DMS53 (cell line): ENCODE measurements at regions not wholly inside any gene's neighbourhood (a gene's known extent, or its start where the extent isn't known, plus 50 kb on each side); places are given as distances from the start of the nearest gene placed in this dataset.

Experiments used
- DNase-seq: peaks from one replicate; lab custom pipeline; 2025; lab: John Stamatoyannopoulos, UW

- no peak for DNase-seq
Observed at GRCh38 chr10:31709476-31709875, 219.2 kb downstream of the ARHGAP12 start.

- DNase-seq, result peak; percentile 19
Observed at GRCh38 chr10:31709028-31709427, 219.6 kb downstream of the ARHGAP12 start.

- DNase-seq, result no peak
Observed at GRCh38 chr10:31708474-31708873, 220.2 kb downstream of the ARHGAP12 start.

- no peak for DNase-seq
Observed at GRCh38 chr10:31708046-31708445, 220.6 kb downstream of the ARHGAP12 start.

- DNase-seq, result no peak
Observed at GRCh38 chr10:31707093-31708039, 221.3 kb downstream of the ARHGAP12 start.

GRCh38 chr10:31706464-31707092 is 222.1 kb downstream of the ARHGAP12 start:
- no peak for DNase-seq

GRCh38 chr10:31705136-31705535 is 223.5 kb downstream of the ARHGAP12 start:
- DNase-seq, result no peak

- no peak for DNase-seq
Observed at GRCh38 chr10:31704195-31704594, 224.4 kb downstream of the ARHGAP12 start.

- DNase-seq, result no peak
Observed at GRCh38 chr10:31702954-31703353, 225.7 kb downstream of the ARHGAP12 start.

- DNase-seq, result no peak
Observed at GRCh38 chr10:31702005-31702404, 226.6 kb downstream of the ARHGAP12 start.

- no peak for DNase-seq
Observed at GRCh38 chr10:31701546-31701945, 227.1 kb downstream of the ARHGAP12 start.

- DNase-seq, result no peak
Observed at GRCh38 chr10:31700181-31700611, 228.4 kb downstream of the ARHGAP12 start.

- no peak for DNase-seq
Observed at GRCh38 chr10:31698181-31698830, 230.3 kb downstream of the ARHGAP12 start.

GRCh38 chr10:31697271-31698180 is 231.1 kb downstream of the ARHGAP12 start:
- peak; percentile 42 for DNase-seq

GRCh38 chr10:31694929-31695837 is 233.4 kb downstream of the ARHGAP12 start:
- no peak for DNase-seq

GRCh38 chr10:31694126-31694685 is 234.4 kb downstream of the ARHGAP12 start:
- DNase-seq, result no peak

- no peak for DNase-seq
Observed at GRCh38 chr10:31693491-31693890, 235.1 kb downstream of the ARHGAP12 start.

- DNase-seq, result no peak
Observed at GRCh38 chr10:31689233-31689632, 239.4 kb downstream of the ARHGAP12 start.

GRCh38 chr10:31687663-31688482 is 240.8 kb downstream of the ARHGAP12 start:
- DNase-seq, result no peak
